HS-27A (cell line): ENCODE measurements at regions not wholly inside any gene's neighbourhood (a gene's known extent, or its start where the extent isn't known, plus 50 kb on each side); places are given as distances from the start of the nearest gene placed in this dataset.

Experiments used
- DNase-seq: peaks from one replicate; pipeline ENCODE4 v3.0.0-alpha.2; 2012; ENCODE audit warnings: low read depth, missing footprints

DNA sequence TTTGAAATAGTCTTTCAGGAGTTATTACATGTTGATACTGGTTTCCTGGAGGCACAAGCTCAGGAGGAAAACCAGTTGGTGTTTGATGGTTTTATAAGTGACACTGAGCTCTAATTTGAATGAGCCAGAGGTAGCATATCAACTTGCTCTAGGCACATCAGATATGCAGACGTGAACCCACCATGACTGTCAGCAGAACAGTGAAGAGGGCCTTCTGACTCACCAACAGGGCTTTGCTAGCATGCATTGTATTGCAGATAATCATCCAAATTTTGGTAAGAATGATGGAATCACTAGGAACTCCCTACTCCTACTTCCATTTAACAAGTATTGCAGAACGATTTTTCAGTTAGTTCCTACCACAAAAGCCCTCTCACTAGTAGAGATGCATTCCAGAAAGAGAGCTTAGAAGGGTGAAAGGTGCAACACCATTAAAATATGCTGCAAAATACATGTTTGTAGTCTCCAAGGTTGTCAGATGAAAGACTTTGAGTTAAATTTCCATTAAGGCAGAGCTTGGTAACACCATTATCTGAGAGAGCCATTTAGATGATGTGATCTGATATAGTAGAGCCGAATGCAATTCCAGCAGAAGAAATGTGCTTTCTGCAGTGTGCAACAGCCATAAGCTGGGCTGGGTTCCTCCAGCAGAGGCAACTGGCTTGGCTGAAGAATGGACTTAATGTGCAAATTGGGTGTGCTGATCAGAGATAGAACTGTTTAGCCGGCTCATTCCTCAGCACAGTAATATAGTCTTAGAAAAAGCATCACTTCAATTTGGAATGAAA is 968.7 kb upstream of the ADGRB3 start:
- no peak for DNase-seq

DNA sequence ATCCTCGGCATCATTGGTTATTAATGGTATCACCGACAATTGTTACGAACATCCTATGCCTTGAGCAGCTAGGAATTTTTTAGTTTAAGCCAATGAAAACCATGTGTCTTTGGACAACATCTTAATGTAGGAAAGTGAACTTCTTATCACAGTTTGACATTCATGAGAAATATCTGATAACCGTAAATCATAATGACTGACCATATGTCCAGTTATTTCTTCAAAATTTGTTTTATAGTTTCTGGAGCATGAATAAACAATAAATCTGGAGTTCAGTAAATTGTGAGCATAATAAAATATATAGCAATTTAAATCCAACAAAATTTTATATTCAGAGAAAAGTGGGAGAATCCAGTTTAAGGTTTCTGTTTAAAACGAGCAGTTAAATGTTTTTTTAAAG is 970.1 kb upstream of the ADGRB3 start:
- no peak for DNase-seq

DNA sequence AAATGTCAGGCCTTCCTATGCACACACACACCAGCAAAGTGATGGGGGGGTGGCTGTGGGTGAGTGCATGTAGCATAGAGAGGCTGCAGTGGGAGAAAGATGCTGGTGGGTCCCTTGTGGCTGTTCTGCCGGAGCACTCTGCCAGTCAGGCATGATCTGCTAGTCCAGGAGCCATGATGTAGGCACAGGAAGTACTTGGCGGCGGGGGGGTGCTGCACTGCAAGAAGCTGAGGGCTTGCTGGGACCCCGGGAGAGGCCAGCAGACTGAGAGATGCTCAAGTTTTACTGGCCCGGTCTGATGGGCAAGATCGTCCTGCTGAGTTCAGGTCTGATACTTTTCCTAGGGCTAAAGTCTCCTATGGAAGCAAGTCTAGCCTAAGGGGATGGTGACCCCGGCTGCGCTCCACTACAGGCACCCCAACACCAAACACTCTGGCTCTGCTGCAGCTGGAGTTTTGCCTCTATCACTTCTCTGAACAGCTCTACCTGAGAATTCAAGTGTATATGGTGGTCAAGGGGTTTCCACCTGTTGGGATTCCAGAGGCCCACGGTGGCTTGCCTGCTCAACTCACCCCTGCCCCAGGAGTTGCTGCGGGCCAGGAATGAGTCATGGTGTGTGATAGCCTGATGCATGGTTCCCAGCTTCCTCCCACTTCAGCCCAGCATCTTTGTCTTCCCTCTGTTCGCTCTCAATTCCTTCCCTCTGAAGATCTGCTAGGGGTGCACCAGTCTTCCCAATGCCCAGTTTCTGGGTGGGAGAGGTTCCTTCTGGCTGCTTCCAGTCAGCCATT is 971.8 kb upstream of the ADGRB3 start:
- no peak for DNase-seq

GRCh38 chr6:67653561-67653960 is 981.5 kb upstream of the ADGRB3 start:
- no peak for DNase-seq

GRCh38 chr6:67646550-67646949 is 988.5 kb upstream of the ADGRB3 start:
- no peak for DNase-seq

DNA sequence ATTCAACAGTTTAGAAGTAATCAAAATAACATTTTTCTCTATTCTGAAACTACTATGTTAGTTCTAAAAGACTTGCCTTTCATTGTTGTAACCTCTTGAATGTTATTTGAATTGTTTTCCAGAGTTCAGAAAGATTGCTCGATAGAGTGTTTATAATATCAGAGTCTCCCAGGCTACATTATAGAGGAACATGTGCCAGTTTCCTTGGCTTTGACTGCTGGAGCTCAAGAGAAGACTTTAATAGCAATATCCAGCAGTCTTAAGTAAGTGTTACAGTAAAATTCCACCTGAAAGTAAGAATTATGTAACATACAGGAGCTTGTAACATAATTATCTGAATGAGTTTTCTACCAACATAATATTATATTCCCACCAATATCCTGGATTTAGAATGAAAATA is 991.8 kb upstream of the ADGRB3 start:
- no peak for DNase-seq

- no peak for DNase-seq
Observed at GRCh38 chr6:67642582-67642981, 992.5 kb upstream of the ADGRB3 start.

GRCh38 chr6:67640484-67640883 is 994.6 kb upstream of the ADGRB3 start:
- DNase-seq: no peak

GRCh38 chr6:67639161-67639560 is 995.9 kb upstream of the ADGRB3 start:
- DNase-seq: no peak

GRCh38 chr6:67634199-67634598 is 1000.9 kb upstream of the ADGRB3 start:
- no peak for DNase-seq

DNA sequence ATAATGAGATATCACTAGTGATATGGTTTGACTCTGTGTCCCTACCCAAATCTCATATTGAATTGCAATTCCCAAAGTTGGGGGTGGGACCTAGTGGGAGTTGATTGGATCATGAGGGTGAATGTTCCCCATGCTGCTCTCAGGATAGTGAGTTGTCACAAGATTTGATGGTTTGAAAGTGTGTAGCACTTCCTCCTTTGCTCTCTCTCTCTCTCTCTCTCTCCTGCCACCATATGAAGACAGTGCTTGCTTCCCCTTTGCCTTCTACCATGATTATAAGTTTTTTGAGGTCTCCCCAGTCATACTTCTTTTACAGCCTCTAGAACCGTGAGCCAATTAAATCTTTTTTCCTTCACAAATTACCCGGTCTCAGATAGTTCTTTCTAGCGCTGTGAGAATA is 1002.0 kb upstream of the ADGRB3 start:
- DNase-seq: no peak

DNA sequence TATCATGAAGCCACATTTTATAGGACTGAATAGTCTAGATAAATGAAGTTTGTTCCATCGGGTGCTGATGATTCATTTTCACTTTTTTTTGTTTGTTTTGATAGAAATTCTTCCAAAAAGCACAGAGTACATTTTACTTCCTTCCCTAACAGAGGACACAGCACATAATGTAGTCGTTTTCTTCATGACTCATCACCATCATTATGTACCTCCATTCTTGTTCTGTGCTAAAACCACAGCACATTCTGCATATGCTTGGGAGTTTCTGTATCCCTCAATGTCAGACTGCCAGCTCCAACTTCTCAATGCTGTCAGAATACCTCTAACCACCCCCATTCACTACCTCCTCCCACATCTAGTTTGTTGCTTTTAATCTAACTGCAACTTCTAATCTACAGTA is 1004.9 kb upstream of the ADGRB3 start:
- peak; percentile 57 for DNase-seq

DNA sequence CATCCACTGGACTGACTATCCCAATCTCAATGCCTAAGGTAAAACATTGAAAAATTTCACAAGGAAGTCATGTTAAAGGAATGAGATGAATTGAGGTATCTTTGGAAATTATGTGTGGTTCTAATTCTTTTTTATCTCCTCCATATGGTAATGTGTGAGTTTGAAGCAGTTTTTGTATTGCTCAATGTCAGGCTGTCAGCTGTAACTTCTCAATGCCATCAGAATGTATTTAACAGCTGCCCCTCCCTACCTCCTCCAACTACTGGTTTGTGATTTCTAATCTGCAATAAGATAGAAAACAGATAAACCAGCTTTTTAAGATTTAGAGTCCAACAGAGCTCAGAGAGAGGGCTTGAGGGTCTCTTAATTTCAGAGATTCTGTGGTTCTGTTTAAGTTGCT is 1005.8 kb upstream of the ADGRB3 start:
- no peak for DNase-seq

DNA sequence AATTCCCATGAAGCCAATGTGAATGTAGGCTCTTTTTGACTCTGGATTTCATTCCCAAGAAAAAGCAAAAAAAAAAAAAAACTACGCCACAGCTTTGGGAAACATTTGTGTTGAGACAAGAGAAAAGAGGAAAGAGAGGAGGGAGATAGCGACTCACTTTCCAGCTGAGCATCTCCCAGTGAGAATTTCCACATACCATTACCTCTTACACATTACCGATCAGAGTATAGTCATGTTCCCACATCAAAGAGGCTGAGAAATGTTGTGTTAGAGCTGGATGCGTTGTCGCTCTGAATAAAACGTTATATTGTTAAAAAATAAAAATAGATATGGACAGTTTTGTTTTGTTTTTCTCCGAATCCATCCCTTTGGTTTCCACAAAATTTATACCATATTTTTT is 1019.3 kb upstream of the ADGRB3 start:
- no peak for DNase-seq

DNA sequence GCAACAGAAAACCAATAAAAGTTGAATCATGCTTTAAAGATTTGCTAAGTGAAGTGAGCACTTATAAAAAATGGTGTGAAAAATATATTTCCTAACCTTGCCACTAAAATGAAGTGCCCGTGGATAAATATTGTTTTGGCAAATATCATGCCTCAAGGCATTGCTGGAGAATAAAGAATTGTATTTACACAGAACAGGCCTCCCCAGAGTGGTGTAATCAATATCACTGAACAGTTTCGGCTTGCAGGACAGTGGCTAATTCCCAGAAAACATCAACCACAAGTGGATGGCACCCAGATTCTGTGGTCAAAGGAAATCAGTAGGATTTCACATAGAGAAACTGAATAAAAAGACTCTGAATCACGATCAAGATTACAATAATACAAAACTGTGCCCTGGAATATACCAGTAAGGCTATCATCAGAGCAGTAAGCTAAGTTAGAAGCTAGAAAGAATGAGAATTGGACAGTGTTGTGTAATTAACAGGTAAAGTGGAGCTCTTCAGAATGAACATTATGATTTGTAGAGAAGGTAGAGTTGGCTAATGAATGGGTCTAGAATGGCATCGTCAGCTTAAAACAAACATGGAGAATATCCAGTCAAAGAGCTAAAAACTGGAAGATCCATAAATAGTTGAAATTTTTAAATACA is 1026.9 kb upstream of the ADGRB3 start:
- DNase-seq: no peak

GRCh38 chr6:67606906-67607828 is 1027.9 kb upstream of the ADGRB3 start:
- no peak for DNase-seq

DNA sequence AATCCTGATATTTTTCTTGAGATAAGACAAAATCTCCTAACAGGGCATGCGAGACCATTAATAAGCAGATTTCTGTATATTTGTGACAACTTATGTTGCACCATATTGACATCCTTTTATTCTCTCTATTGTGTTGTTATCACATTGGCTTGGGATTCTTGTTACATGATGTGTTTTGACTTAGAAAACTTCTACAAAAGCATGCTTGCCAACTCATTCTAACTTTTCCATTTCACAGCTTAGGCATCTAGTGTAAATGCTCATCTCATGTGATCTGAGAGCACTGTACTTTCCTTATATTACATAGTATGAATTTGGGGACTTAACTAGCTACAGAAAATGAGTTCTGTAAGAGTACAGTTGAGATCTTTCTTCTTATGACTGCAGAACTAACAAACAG is 1040.7 kb upstream of the ADGRB3 start:
- no peak for DNase-seq

- DNase-seq: no peak
Observed at GRCh38 chr6:67593247-67593646, 1041.8 kb upstream of the ADGRB3 start.

DNA sequence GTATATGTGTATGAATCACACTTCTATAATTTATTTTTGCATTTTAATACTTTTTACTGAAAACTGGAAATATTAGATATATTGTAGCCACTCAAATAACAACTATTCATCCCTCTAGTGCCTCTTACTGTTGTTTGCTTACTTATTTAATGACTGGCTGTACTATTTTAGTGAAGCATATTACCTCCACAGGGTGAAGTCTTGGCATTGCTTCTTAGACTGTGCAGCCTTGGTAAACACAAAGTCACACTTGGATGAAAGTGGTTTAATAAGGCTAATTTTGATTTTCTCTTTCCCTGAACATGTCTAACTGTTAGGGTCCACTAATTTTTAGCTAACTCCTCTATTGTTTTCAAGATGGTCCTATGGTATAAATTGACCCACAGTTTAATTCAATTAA is 1043.2 kb upstream of the ADGRB3 start:
- DNase-seq: no peak

DNA sequence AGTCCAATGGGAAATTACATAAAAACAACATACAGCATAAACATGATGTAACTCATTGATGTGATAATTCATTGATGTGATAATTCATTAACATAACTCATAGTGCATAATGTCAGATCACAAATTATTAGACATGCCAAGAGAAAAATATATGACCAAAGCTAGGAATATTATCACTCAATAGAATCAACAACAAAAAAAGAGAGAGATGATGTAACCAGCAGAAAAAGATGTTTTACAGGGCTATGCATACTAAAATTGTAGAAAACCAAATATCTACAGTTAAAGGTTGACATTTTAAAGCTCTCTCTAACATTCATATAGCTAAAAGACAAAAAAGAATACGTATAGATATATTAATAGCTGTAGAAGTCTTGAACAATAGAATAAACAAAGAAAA is 1067.2 kb upstream of the ADGRB3 start:
- no peak for DNase-seq

DNA sequence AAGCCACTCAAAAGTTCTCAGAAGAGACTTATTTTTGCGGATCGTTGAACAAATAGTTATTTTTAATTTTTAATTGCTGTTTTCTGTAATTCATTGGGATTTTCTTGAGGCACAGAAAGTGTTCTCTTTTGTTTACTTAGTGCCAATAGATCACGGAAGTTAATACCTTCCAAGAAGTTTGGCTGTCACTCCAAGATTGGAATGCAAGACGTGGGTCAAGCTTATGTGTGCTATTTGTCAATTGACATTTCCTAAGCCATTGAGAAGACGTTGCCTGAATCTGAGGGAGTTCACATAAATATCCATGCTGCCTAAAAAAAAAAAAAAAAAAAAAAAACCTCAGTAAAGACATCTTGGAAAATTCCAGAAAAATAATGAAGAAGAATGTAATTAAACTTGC is 1071.4 kb upstream of the ADGRB3 start:
- DNase-seq: no peak

GRCh38 chr6:67560068-67560467 is 1075.0 kb upstream of the ADGRB3 start:
- no peak for DNase-seq
